ENCODE measurements at regions not wholly inside any gene's neighbourhood (a gene's known extent, or its start where the extent isn't known, plus 50 kb on each side); places are given as distances from the start of the nearest gene placed in this dataset.

- DNase-seq (ENCODE audit: low spot score), result no peak
- H3K9ac ChIP-seq, result no peak overlapping the region
- peaks cover 2% of the 10 kb centered on the region for H3K27me3 Mint-ChIP-seq (ENCODE audit: insufficient read depth, low read depth)
Measured at GRCh38 chr6:154572556-154572955, 62.1 kb upstream of the CNKSR3 start.

GRCh38 chr6:154578004-154578559 lies 67.6 kb upstream of the CNKSR3 start:
- no peak overlapping the region for H3K4me3 Mint-ChIP-seq
- no peak overlapping the region for H3K27ac Mint-ChIP-seq
- no peaks in the 10 kb centered on the region for H3K36me3 ChIP-seq
- no peak overlapping the region for H2AFZ ChIP-seq (replicated peaks)
- no peaks in the 10 kb centered on the region for H3K4me1 Mint-ChIP-seq
- no peak overlapping the region for H3K4me2 ChIP-seq
- DNase-seq (ENCODE audit: low spot score), result no peak
- no peaks in the 10 kb centered on the region for H3F3A ChIP-seq (ENCODE audit: low read depth)
- no peaks in the 10 kb centered on the region for H3K27me3 ChIP-seq
- peaks cover 4% of the 10 kb centered on the region for H3K9me3 Mint-ChIP-seq
- no peak overlapping the region for H3K27ac ChIP-seq
- no peak for TF ChIP-seq EZH2 (IDR thresholded peaks at IDR 0.05)
- no peak for TF ChIP-seq EZH2phosphoT487 (IDR thresholded peaks at IDR 0.05)
- TF ChIP-seq CTCF (IDR thresholded peaks at IDR 0.05), result no peak
- H3K4me1 ChIP-seq, result no peaks in the 10 kb centered on the region
- no peaks in the 10 kb centered on the region for H4K20me1 ChIP-seq (ENCODE audit: low read depth)
- no peaks in the 10 kb centered on the region for H3K79me2 ChIP-seq (ENCODE audit: low read depth)
- H3K4me3 ChIP-seq, result no peak overlapping the region
- no peaks in the 10 kb centered on the region for H3K36me3 Mint-ChIP-seq
- peaks cover 8% of the 10 kb centered on the region for H3K9me3 ChIP-seq (ENCODE audit: low read depth)
- no peak overlapping the region for H3K9ac ChIP-seq
- peaks cover 2% of the 10 kb centered on the region for H3K27me3 Mint-ChIP-seq (ENCODE audit: insufficient read depth, low read depth)

More at GRCh38 chr6:154572556-154572955, 62.1 kb upstream of the CNKSR3 start:
- Histone ChIP-seq H3K9me3 (ENCODE audit: low read depth) (no peaks in the 10 kb centered on the region), H3K36me3 (no peaks in the 10 kb centered on the region), H3K79me2 (ENCODE audit: low read depth) (no peaks in the 10 kb centered on the region), H3K4me3 (no peak overlapping the region), H4K20me1 (ENCODE audit: low read depth) (no peaks in the 10 kb centered on the region), H3K4me1 (no peaks in the 10 kb centered on the region), H3F3A (ENCODE audit: low read depth) (no peaks in the 10 kb centered on the region), H3K27ac (no peak overlapping the region), H3K27me3 (no peaks in the 10 kb centered on the region), H3K4me2 (no peak overlapping the region), H2AFZ (replicated peaks) (no peak overlapping the region)
- TF ChIP-seq EZH2 (IDR thresholded peaks at IDR 0.05) (no peak), EZH2phosphoT487 (IDR thresholded peaks at IDR 0.05) (no peak), CTCF (IDR thresholded peaks at IDR 0.05) (no peak)
- peaks cover 2% of the 10 kb centered on the region for H3K9me3 Mint-ChIP-seq
- H3K4me3 Mint-ChIP-seq, result no peak overlapping the region
- H3K4me1 Mint-ChIP-seq, result peaks cover 5% of the 10 kb centered on the region
- no peaks in the 10 kb centered on the region for H3K36me3 Mint-ChIP-seq
- H3K27ac Mint-ChIP-seq, result no peak overlapping the region

DNA sequence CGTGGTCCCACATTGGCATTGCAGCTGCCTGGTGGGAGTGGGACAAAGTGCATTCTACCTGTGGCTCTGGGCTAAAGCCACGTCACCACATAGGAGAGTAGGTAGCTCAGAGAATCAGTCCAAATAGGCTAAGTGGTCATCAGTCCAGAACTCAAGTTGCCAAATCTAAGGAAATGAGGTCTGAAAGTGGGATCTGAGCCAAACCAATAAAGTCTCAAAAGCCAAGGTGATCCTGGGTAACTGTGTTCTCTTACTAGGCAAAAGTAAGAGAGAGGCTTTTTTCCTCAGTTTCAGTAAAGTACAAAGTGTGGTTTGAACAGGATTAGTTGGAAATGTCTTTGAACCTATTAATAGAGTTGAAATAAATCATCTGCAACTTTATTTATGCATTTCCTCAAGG lies 68.6 kb upstream of the CNKSR3 start:
- Histone ChIP-seq H4K20me1 (ENCODE audit: low read depth) (no peaks in the 10 kb centered on the region), H3K4me1 (no peaks in the 10 kb centered on the region), H3K27ac (no peak overlapping the region), H3F3A (ENCODE audit: low read depth) (no peaks in the 10 kb centered on the region), H3K4me3 (no peak overlapping the region), H3K9me3 (ENCODE audit: low read depth) (peaks cover 8% of the 10 kb centered on the region), H3K36me3 (no peaks in the 10 kb centered on the region), H3K4me2 (no peak overlapping the region), H3K9ac (no peak overlapping the region), H2AFZ (replicated peaks) (no peak overlapping the region), H3K79me2 (ENCODE audit: low read depth) (no peaks in the 10 kb centered on the region), H3K27me3 (no peaks in the 10 kb centered on the region)
- Mint-ChIP-seq H3K4me1 (no peaks in the 10 kb centered on the region), H3K36me3 (no peaks in the 10 kb centered on the region), H3K27me3 (ENCODE audit: insufficient read depth, low read depth) (peaks cover 4% of the 10 kb centered on the region), H3K4me3 (no peak overlapping the region), H3K9me3 (peaks cover 4% of the 10 kb centered on the region), H3K27ac (no peak overlapping the region)
- TF ChIP-seq EZH2phosphoT487 (IDR thresholded peaks at IDR 0.05) (no peak), EZH2 (IDR thresholded peaks at IDR 0.05) (no peak), CTCF (IDR thresholded peaks at IDR 0.05) (no peak)
- no peak for DNase-seq (ENCODE audit: low spot score)

All from neural progenitor cell (in vitro differentiated cells).